ENCODE measurements at regions not wholly inside any gene's neighbourhood (a gene's known extent, or its start where the extent isn't known, plus 50 kb on each side); places are given as distances from the start of the nearest gene placed in this dataset.
"Not testable (repeated sequence)": the region's sequence is repeated elsewhere in the genome, so short reads cannot be mapped to it uniquely, and the experiment has no call there.

GRCh38 chr14:42504433-42504832 is 897.8 kb downstream of the LRFN5 start:
- Histone ChIP-seq H3K4me1 (ENCODE audit: control insufficient read depth, insufficient read depth, low read length) (peaks cover 11% of the 10 kb centered on the region), H3K36me3 (ENCODE audit: control insufficient read depth, insufficient read depth, low read length) (no peaks in the 10 kb centered on the region), H3K27ac (ENCODE audit: low read depth, low read length) (no peak overlapping the region), H3K27me3 (ENCODE audit: control insufficient read depth, insufficient read depth, low read length) (no peaks in the 10 kb centered on the region), H3K4me3 (ENCODE audit: low read depth, low read length) (no peak overlapping the region), H3K9ac (ENCODE audit: low read depth, low read length) (no peak overlapping the region), H3K9me3 (ENCODE audit: control insufficient read depth, insufficient read depth, low read length) (peaks cover 1% of the 10 kb centered on the region; the same call in 1 of the 2 replicates)

DNA sequence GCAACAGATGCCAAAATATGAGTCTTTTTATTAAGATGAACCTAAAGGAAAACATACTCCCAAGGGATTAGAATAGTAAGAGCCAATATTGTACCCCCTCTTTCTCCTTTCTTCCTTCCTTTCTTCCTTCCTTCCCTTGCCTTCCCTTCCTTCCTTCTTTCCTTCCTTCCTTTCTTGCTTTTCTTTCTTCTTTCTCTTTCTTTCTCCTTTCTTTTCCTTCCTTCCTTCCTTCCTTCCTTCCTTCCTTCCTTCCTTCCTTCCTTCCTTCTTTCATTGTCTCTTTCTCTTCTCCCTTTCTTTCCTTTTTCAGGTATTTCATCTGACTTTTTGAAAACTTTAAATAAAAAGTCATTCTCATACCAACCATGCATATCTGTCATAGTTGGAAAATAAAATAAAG is 892.5 kb downstream of the LRFN5 start:
- no peak overlapping the region for H3K4me3 ChIP-seq (ENCODE audit: low read depth, low read length)
- H3K4me1 ChIP-seq (ENCODE audit: control insufficient read depth, insufficient read depth, low read length): 0 out of 2 replicates have a peak, but pooled peaks cover 3% of the 10 kb centered on the region
- H3K9me3 ChIP-seq (ENCODE audit: control insufficient read depth, insufficient read depth, low read length): no peaks in the 10 kb centered on the region
- no peak overlapping the region for H3K9ac ChIP-seq (ENCODE audit: low read depth, low read length)
- H3K27ac ChIP-seq (ENCODE audit: low read depth, low read length): no peak overlapping the region
- no peaks in the 10 kb centered on the region for H3K27me3 ChIP-seq (ENCODE audit: control insufficient read depth, insufficient read depth, low read length)
- no peaks in the 10 kb centered on the region for H3K36me3 ChIP-seq (ENCODE audit: control insufficient read depth, insufficient read depth, low read length)

- Histone ChIP-seq H3K4me3 (ENCODE audit: low read depth, low read length) (no peak overlapping the region), H3K9me3 (ENCODE audit: control insufficient read depth, insufficient read depth, low read length) (no peaks in the 10 kb centered on the region), H3K27ac (ENCODE audit: low read depth, low read length) (no peak overlapping the region), H3K9ac (ENCODE audit: low read depth, low read length) (no peak overlapping the region), H3K36me3 (ENCODE audit: control insufficient read depth, insufficient read depth, low read length) (no peaks in the 10 kb centered on the region), H3K4me1 (ENCODE audit: control insufficient read depth, insufficient read depth, low read length) (peaks cover 5% of the 10 kb centered on the region; the same call in 1 of the 2 replicates), H3K27me3 (ENCODE audit: control insufficient read depth, insufficient read depth, low read length) (no peaks in the 10 kb centered on the region)
Observed at GRCh38 chr14:42490536-42490935, 883.9 kb downstream of the LRFN5 start.

DNA sequence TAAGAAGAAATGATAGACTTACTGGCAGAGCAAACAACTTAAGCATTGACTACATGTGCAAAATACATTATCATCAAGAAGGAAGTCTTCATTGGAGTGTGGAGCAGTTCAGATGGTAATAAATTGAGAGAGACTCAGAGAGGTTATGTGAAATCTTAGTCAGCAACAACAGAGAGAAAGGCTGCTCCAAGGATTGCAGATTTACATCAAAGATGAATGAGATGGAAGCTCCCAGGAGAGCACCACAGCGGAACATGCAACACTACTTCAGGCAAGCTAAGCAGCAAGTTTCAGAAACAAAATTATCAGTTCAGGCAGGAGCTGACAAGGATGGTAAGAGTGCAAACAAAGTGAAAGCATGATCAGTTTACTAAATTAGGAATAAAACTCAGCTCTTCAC is 882.3 kb downstream of the LRFN5 start:
- Histone ChIP-seq H3K9ac (ENCODE audit: low read depth, low read length) (no peak overlapping the region), H3K36me3 (ENCODE audit: control insufficient read depth, insufficient read depth, low read length) (no peaks in the 10 kb centered on the region), H3K4me1 (ENCODE audit: control insufficient read depth, insufficient read depth, low read length) (peaks cover 5% of the 10 kb centered on the region; the same call in 1 of the 2 replicates), H3K27me3 (ENCODE audit: control insufficient read depth, insufficient read depth, low read length) (no peaks in the 10 kb centered on the region), H3K9me3 (ENCODE audit: control insufficient read depth, insufficient read depth, low read length) (no peaks in the 10 kb centered on the region), H3K27ac (ENCODE audit: low read depth, low read length) (no peak overlapping the region), H3K4me3 (ENCODE audit: low read depth, low read length) (no peak overlapping the region)

GRCh38 chr14:42482345-42482971 is 875.8 kb downstream of the LRFN5 start:
- not testable (repeated sequence) for H3K27me3 ChIP-seq (ENCODE audit: control insufficient read depth, insufficient read depth, low read length); H3K36me3 ChIP-seq (ENCODE audit: control insufficient read depth, insufficient read depth, low read length); H3K4me1 ChIP-seq (ENCODE audit: control insufficient read depth, insufficient read depth, low read length); H3K9me3 ChIP-seq (ENCODE audit: control insufficient read depth, insufficient read depth, low read length); H3K4me3 ChIP-seq (ENCODE audit: low read depth, low read length); H3K27ac ChIP-seq (ENCODE audit: low read depth, low read length); H3K9ac ChIP-seq (ENCODE audit: low read depth, low read length)

DNA sequence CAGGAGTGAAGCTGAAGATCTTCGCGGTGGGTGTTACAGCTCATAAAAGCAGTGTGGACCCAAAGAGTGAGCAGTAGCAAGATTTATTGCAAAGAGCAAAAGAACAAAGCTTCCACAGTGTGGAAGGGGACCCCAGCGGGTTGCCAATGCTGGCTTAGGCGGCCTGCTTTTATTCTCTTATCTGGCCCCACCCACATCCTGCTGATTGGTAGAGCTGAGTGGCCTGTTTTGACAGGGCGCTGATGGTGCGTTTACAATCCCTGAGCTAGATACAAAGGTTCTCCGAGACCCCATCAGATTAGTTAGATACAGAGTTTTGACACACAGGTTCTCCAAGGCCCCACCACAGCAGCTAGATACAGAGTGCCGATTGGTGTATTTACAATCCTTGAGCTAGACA is 875.0 kb downstream of the LRFN5 start:
- not testable (repeated sequence) for H3K27ac ChIP-seq (ENCODE audit: low read depth, low read length); H3K9ac ChIP-seq (ENCODE audit: low read depth, low read length); H3K27me3 ChIP-seq (ENCODE audit: control insufficient read depth, insufficient read depth, low read length); H3K9me3 ChIP-seq (ENCODE audit: control insufficient read depth, insufficient read depth, low read length); H3K4me1 ChIP-seq (ENCODE audit: control insufficient read depth, insufficient read depth, low read length); H3K36me3 ChIP-seq (ENCODE audit: control insufficient read depth, insufficient read depth, low read length); H3K4me3 ChIP-seq (ENCODE audit: low read depth, low read length)

GRCh38 chr14:42480255-42480654 is 873.6 kb downstream of the LRFN5 start:
- Histone ChIP-seq H3K36me3 (ENCODE audit: control insufficient read depth, insufficient read depth, low read length) (no peaks in the 10 kb centered on the region), H3K27me3 (ENCODE audit: control insufficient read depth, insufficient read depth, low read length) (no peaks in the 10 kb centered on the region), H3K4me1 (ENCODE audit: control insufficient read depth, insufficient read depth, low read length) (peaks cover 20% of the 10 kb centered on the region), H3K9ac (ENCODE audit: low read depth, low read length) (no peak overlapping the region), H3K9me3 (ENCODE audit: control insufficient read depth, insufficient read depth, low read length) (no peaks in the 10 kb centered on the region), H3K27ac (ENCODE audit: low read depth, low read length) (no peak overlapping the region), H3K4me3 (ENCODE audit: low read depth, low read length) (no peak overlapping the region)

DNA sequence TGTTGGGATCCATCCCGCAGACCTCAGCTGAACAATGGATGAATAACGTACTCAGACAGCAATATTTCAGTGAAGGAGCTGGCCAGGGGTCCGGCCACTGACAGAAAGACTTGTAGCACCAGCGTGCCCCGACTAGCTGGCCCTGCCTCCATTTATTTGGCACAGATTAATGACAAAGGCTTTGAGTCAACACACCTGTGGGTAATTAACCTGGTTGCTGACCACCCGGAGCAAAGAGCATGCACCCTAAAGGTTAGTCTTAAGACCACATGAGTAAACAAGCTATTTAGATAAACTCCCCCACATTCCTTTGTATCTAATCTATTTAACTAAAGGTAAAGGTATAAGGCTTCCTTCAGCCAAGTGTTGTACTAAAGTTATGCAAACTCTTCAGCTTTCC is 868.6 kb downstream of the LRFN5 start:
- Histone ChIP-seq H3K4me1 (ENCODE audit: control insufficient read depth, insufficient read depth, low read length) (peaks cover 31% of the 10 kb centered on the region), H3K27me3 (ENCODE audit: control insufficient read depth, insufficient read depth, low read length) (no peaks in the 10 kb centered on the region), H3K4me3 (ENCODE audit: low read depth, low read length) (no peak overlapping the region), H3K9me3 (ENCODE audit: control insufficient read depth, insufficient read depth, low read length) (no peaks in the 10 kb centered on the region), H3K9ac (ENCODE audit: low read depth, low read length) (no peak overlapping the region), H3K27ac (ENCODE audit: low read depth, low read length) (peak overlapping the region; percentile 27), H3K36me3 (ENCODE audit: control insufficient read depth, insufficient read depth, low read length) (no peaks in the 10 kb centered on the region)

- Histone ChIP-seq H3K9me3 (ENCODE audit: control insufficient read depth, insufficient read depth, low read length) (no peaks in the 10 kb centered on the region), H3K27ac (ENCODE audit: low read depth, low read length) (no peak overlapping the region), H3K4me3 (ENCODE audit: low read depth, low read length) (no peak overlapping the region), H3K36me3 (ENCODE audit: control insufficient read depth, insufficient read depth, low read length) (no peaks in the 10 kb centered on the region), H3K27me3 (ENCODE audit: control insufficient read depth, insufficient read depth, low read length) (no peaks in the 10 kb centered on the region), H3K9ac (ENCODE audit: low read depth, low read length) (no peak overlapping the region), H3K4me1 (ENCODE audit: control insufficient read depth, insufficient read depth, low read length) (peaks cover 12% of the 10 kb centered on the region)
Observed at GRCh38 chr14:42470427-42470719, 863.7 kb downstream of the LRFN5 start.

- no peaks in the 10 kb centered on the region for H3K27me3 ChIP-seq (ENCODE audit: control insufficient read depth, insufficient read depth, low read length)
- H3K9me3 ChIP-seq (ENCODE audit: control insufficient read depth, insufficient read depth, low read length): no peaks in the 10 kb centered on the region
- H3K4me1 ChIP-seq (ENCODE audit: control insufficient read depth, insufficient read depth, low read length): peaks cover 7% of the 10 kb centered on the region
- no peak overlapping the region for H3K9ac ChIP-seq (ENCODE audit: low read depth, low read length)
- no peaks in the 10 kb centered on the region for H3K36me3 ChIP-seq (ENCODE audit: control insufficient read depth, insufficient read depth, low read length)
- H3K27ac ChIP-seq (ENCODE audit: low read depth, low read length): no peak overlapping the region
- H3K4me3 ChIP-seq (ENCODE audit: low read depth, low read length): no peak overlapping the region
Observed at GRCh38 chr14:42469637-42470426, 863.2 kb downstream of the LRFN5 start.

GRCh38 chr14:42460673-42461072 is 854.0 kb downstream of the LRFN5 start:
- Histone ChIP-seq H3K4me1 (ENCODE audit: control insufficient read depth, insufficient read depth, low read length) (no peaks in the 10 kb centered on the region; the same call in 1 of the 2 replicates), H3K27ac (ENCODE audit: low read depth, low read length) (no peak overlapping the region), H3K9me3 (ENCODE audit: control insufficient read depth, insufficient read depth, low read length) (no peaks in the 10 kb centered on the region), H3K36me3 (ENCODE audit: control insufficient read depth, insufficient read depth, low read length) (no peaks in the 10 kb centered on the region), H3K27me3 (ENCODE audit: control insufficient read depth, insufficient read depth, low read length) (no peaks in the 10 kb centered on the region), H3K9ac (ENCODE audit: low read depth, low read length) (no peak overlapping the region), H3K4me3 (ENCODE audit: low read depth, low read length) (no peak overlapping the region)

Data from HUES48 (cell line).